K562 (cell line): ENCODE measurements at regions not wholly inside any gene's neighbourhood (a gene's known extent, or its start where the extent isn't known, plus 50 kb on each side); places are given as distances from the start of the nearest gene placed in this dataset.
A peak's percentile ranks its signal among the peaks of the same experiment; 100 is the strongest.

Source experiments
- ARID2 ChIP-seq: fragments of 450-650 bp; IDR thresholded peaks from 2 replicates; pipeline ENCODE4 v1.6.1; 2017; ENCODE audit warnings: antibody characterized with exemption, mild to moderate bottlenecking
- ARID4B ChIP-seq: sonication (generic); formaldehyde crosslinking; IDR thresholded peaks from 2 replicates; pipeline ENCODE4 v1.8.0; 2022; ENCODE audit warnings: mild to moderate bottlenecking, missing genetic modification reagents
- CAMTA2 ChIP-seq: fragments of 250-450 bp; sonication (Bioruptor Pico); conservative IDR thresholded peaks from 2 replicates; pipeline ENCODE4 v1.5.1; 2022
- CC2D1A ChIP-seq: fragments of 450-650 bp; IDR thresholded peaks from 2 replicates; pipeline ENCODE4 v1.6.1; 2017; ENCODE audit warnings: mild to moderate bottlenecking
- CREB1 ChIP-seq, 2 experiments: sonication (generic) in 1 of 2; formaldehyde crosslinking in 1 of 2; IDR thresholded peaks; 2 replicates each; pipeline versions ENCODE4 v1.6.1 to v1.8.0; 2012 to 2022; ENCODE audit warnings: inconsistent platforms in 1 of 2, mild to moderate bottlenecking in 1 of 2, missing genetic modification reagents in 1 of 2, moderate library complexity in 1 of 2
- CTBP1 ChIP-seq: fragments of 450-650 bp; IDR thresholded peaks from 2 replicates; pipeline ENCODE4 v1.6.1; 2016; ENCODE audit warnings: borderline replicate concordance
- CXXC5 ChIP-seq: fragments of 250-450 bp; sonication (Bioruptor Pico); IDR thresholded peaks from 2 replicates; pipeline ENCODE4 v1.8.0; 2022; ENCODE audit warnings: inconsistent platforms, mild to moderate bottlenecking, moderate library complexity
- E2F6 ChIP-seq, 2 experiments: IDR thresholded peaks; 2 replicates each; pipeline ENCODE4 v1.6.1; 2011; ENCODE audit warnings: borderline replicate concordance in 1 of 2, control low read depth in 1 of 2, low read depth in 1 of 2, low read length in 1 of 2, mild to moderate bottlenecking in 1 of 2, mixed read lengths in 1 of 2, moderate library complexity in 1 of 2; ENCODE audit not compliant: insufficient read depth in 1 of 2, insufficient read length in 1 of 2, poor library complexity in 1 of 2, severe bottlenecking in 1 of 2; ENCODE audit errors: extremely low read depth in 1 of 2
- EP400 ChIP-seq: fragments of 450-650 bp; IDR thresholded peaks from 2 replicates; pipeline ENCODE4 v1.6.1; 2017; ENCODE audit warnings: antibody characterized with exemption, mild to moderate bottlenecking, moderate library complexity
- KLF13 ChIP-seq: fragments of 450-650 bp; IDR thresholded peaks from 2 replicates; pipeline ENCODE4 v1.6.1; 2016; ENCODE audit warnings: missing genetic modification characterization, low read depth, mild to moderate bottlenecking, missing compliant biosample characterization, moderate library complexity, borderline replicate concordance
- L3MBTL2 ChIP-seq: fragments of 450-650 bp; IDR thresholded peaks from 2 replicates; pipeline ENCODE4 v1.6.1; 2016; ENCODE audit warnings: mild to moderate bottlenecking, moderate library complexity
- LCOR ChIP-seq: sonication (generic); formaldehyde crosslinking; IDR thresholded peaks from 2 replicates; pipeline ENCODE4 v1.8.0; 2022; ENCODE audit warnings: mild to moderate bottlenecking, missing genetic modification reagents
- MAZ ChIP-seq, 2 experiments: fragments of 450-650 bp in 1 of 2; sonication (generic) in 1 of 2; formaldehyde crosslinking; IDR thresholded peaks in 1 of 2; conservative IDR thresholded peaks in 1 of 2; 2 replicates each; pipeline versions ENCODE4 v1.4.0 to v1.5.0; 2020; ENCODE audit warnings: mild to moderate bottlenecking in 1 of 2, missing genetic modification reagents in 1 of 2
- NCOR1 ChIP-seq: fragments of 450-650 bp; IDR thresholded peaks from 2 replicates; pipeline ENCODE4 v1.6.1; 2016; ENCODE audit warnings: mild to moderate bottlenecking, moderate library complexity
- NR2C1 ChIP-seq, 2 experiments: fragments of 450-650 bp; IDR thresholded peaks; 2 replicates each; pipeline ENCODE4 v1.6.1; 2017; ENCODE audit warnings: mild to moderate bottlenecking in 2 of 2, antibody characterized with exemption in 1 of 2, inconsistent platforms in 1 of 2, missing compliant biosample characterization in 1 of 2, missing genetic modification characterization in 1 of 2
- SP1 ChIP-seq: sonication (generic); formaldehyde crosslinking; IDR thresholded peaks from 2 replicates; pipeline ENCODE4 v1.8.1; 2022; ENCODE audit warnings: mild to moderate bottlenecking, missing genetic modification reagents
- SRF ChIP-seq, 2 experiments: fragments of 250-450, 450-650 bp in 1 of 2; sonication (Bioruptor Pico) in 1 of 2; sonication (generic) in 1 of 2; formaldehyde crosslinking; IDR thresholded peaks; 2 replicates each; pipeline versions ENCODE4 v1.5.0 to v1.5.1; 2020 to 2022; ENCODE audit warnings: mild to moderate bottlenecking in 1 of 2, missing genetic modification reagents in 1 of 2
- XRCC5 ChIP-seq: fragments of 200-400 bp; formaldehyde crosslinking; IDR thresholded peaks from 2 replicates; pipeline ENCODE4 v1.6.1; 2017; ENCODE audit warnings: low read depth, mild to moderate bottlenecking, low read length
- YY1 ChIP-seq, 3 experiments: IDR thresholded peaks; 2 replicates each; pipeline ENCODE4 v1.6.1; 2011; ENCODE audit warnings: low read length in 2 of 3, mild to moderate bottlenecking in 2 of 3, moderate library complexity in 2 of 3, borderline replicate concordance in 1 of 3, control low read depth in 1 of 3, low read depth in 1 of 3; ENCODE audit not compliant: insufficient read depth in 3 of 3, insufficient replicate concordance in 2 of 3, control insufficient read depth in 1 of 3, insufficient read length in 1 of 3; ENCODE audit errors: extremely low read depth in 1 of 3
- ZFP36 ChIP-seq: fragments of 150-350 bp; IDR thresholded peaks from 2 replicates; pipeline ENCODE4 v1.6.1; 2018; ENCODE audit warnings: low read length, low read depth; ENCODE audit not compliant: partially characterized antibody
- ZNF263 ChIP-seq: sonication (generic); formaldehyde crosslinking; IDR thresholded peaks from 2 replicates; pipeline ENCODE4 v1.8.0; 2022; ENCODE audit warnings: mild to moderate bottlenecking, missing genetic modification reagents, borderline replicate concordance
- ZSCAN32 ChIP-seq: fragments of 450-650 bp; formaldehyde crosslinking; IDR thresholded peaks from 2 replicates; pipeline ENCODE4 v1.4.0; 2020; ENCODE audit warnings: mild to moderate bottlenecking, moderate library complexity

- TF ChIP-seq MAZ (CRISPR knock-in tag; conservative IDR thresholded peaks at IDR 0.05 in 1 of 2, IDR thresholded peaks at IDR 0.05 in 1 of 2), result peak; percentile 9 to 70; a peak in 1 of 4 replicates
- TF ChIP-seq ZNF263 (CRISPR knock-in tag), result no peak; the same call in 1 of the 2 replicates
- peak in 2 of 3 experiments; percentile 39 to 58 for TF ChIP-seq YY1 (IDR thresholded peaks at IDR 0.05; ENCODE audit: borderline replicate concordance in 1 of 3, control insufficient read depth in 1 of 3, extremely low read depth in 1 of 3, insufficient read depth in 3 of 3, insufficient read length in 1 of 3, insufficient replicate concordance in 2 of 3, low read depth in 1 of 3, low read length in 2 of 3)
- peak; percentile 82 for TF ChIP-seq XRCC5
- TF ChIP-seq KLF13 (tag), result no peak
- TF ChIP-seq E2F6 (IDR thresholded peaks at IDR 0.05; ENCODE audit: borderline replicate concordance in 1 of 2, extremely low read depth in 1 of 2, insufficient read depth in 1 of 2, insufficient read length in 1 of 2, low read depth in 1 of 2, low read length in 1 of 2, poor library complexity in 1 of 2, severe bottlenecking in 1 of 2), result peak in 1 of 2 experiments; percentile 22
- TF ChIP-seq L3MBTL2, result peak; percentile 27; the same call in 1 of the 2 replicates
- no peak for TF ChIP-seq ARID4B (CRISPR knock-in tag)
- TF ChIP-seq ZSCAN32 (CRISPR knock-in tag), result peak; percentile 84
- TF ChIP-seq SP1 (CRISPR knock-in tag), result 0 out of 2 replicates have a peak, but pooled peaks have one; percentile 46
- peak; percentile 70; the same call in 1 of the 2 replicates for TF ChIP-seq ARID2
- TF ChIP-seq NR2C1 (IDR thresholded peaks at IDR 0.05), result 0 out of 2 replicates have a peak, but pooled peaks have one; percentile 17
- TF ChIP-seq NR2C1 (tag; IDR thresholded peaks at IDR 0.05), result no peak
- TF ChIP-seq CTBP1, result peak; percentile 87
- TF ChIP-seq CXXC5, result peak; percentile 64
- TF ChIP-seq CAMTA2 (CRISPR knock-in tag), result no peak
- no peak for TF ChIP-seq CREB1 (IDR thresholded peaks at IDR 0.05)
- peak; percentile 57; the same call in 1 of the 2 replicates for TF ChIP-seq CREB1 (CRISPR knock-in tag; IDR thresholded peaks at IDR 0.05)
- TF ChIP-seq CC2D1A, result peak; percentile 86
- TF ChIP-seq SRF (CRISPR knock-in tag; IDR thresholded peaks at IDR 0.05), result no peak
- peak; percentile 73; the same call in 1 of the 2 replicates for TF ChIP-seq LCOR (CRISPR knock-in tag)
- peak; percentile 44 for TF ChIP-seq ZFP36
- peak; percentile 46; the same call in 1 of the 2 replicates for TF ChIP-seq EP400
- TF ChIP-seq NCOR1, result peak; percentile 6; the same call in 1 of the 2 replicates
Measured at GRCh38 chr1:67500413-67500959, 70.3 kb upstream of the SERBP1 start (continued).
